Globus pallidus (tissue), 1 donor: ENCODE measurements at regions not wholly inside any gene's neighbourhood (a gene's known extent, or its start where the extent isn't known, plus 50 kb on each side); places are given as distances from the start of the nearest gene placed in this dataset.

Source experiments
- DNase-seq: peaks from one replicate; pipeline ENCODE4 v3.0.0-alpha.2; 2015; ENCODE audit warnings: low spot score

GRCh38 chr3:83514130-83514914, 1444.5 kb upstream of the CADM2 start:
- no peak for DNase-seq

DNA sequence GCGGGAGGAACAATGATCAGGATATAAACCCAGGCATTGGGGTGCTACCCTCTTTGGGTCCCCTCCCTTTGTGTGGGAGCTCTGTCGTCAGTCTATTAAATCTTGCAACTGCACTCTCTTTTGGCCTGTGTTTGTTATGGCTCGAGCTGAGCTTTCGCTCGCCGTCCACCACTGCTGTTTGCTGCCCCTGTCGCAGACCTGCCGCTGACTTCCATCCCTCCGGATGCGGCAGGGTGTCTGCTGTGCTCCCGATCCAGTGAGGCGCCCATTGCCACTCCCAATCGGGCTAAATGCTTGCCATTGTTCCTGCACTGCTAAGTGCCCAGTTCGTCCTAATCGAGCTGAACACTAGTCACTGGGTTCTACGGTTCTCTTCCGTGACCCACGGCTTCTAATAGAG, 1443.7 kb upstream of the CADM2 start:
- no peak for DNase-seq

DNA sequence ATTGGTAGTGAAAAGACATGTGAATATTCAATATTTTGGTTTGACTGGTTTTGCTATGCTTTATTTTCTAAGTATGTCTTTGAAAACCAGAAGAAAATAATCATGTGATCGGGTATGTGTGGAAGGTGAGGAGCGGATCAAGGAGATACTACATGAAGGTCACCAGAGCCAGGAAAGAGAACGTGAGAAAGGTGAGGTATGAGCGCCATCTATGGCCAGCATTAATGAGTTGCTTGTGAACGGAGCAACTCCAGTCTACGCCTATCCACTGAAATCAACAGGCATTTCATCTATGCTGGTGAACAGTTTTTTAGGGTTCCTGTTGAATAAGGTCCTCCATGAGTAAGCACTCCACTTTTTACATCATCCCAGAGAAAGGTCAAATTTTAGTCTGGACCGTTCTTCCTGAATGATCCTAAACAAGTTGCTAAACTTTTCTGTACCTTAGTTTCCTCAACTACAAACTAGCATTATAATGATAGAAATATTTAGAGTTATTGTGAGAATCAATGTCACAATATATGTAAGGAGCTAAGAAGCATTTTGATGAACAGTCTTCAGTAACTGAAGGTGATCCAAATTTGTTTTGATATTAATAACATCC, 1435.2 kb upstream of the CADM2 start:
- DNase-seq = peak; percentile 29

GRCh38 chr3:83524901-83525300, 1433.9 kb upstream of the CADM2 start:
- DNase-seq = peak; percentile 8

- DNase-seq = no peak
Measured at GRCh38 chr3:83559082-83559481, 1399.7 kb upstream of the CADM2 start.

DNA sequence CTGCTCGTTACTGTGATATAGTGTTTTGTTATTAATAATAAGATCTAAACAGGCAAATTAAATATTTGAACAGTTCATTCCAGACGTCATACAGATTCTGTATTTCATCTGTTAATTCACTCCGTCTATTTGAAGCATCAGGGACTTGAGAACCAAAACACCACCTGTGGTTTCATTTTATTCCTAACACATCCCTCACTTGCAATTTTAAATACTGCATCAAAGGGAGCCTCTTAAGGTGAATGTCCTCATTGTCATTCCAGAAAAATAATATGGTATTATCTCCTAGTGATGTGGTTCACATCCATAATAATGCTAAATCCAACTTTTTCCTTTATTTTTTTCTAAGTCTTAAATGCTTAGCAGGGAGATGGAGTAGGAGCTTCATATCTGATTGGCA, 1390.9 kb upstream of the CADM2 start:
- DNase-seq = no peak

GRCh38 chr3:83581546-83581945, 1377.2 kb upstream of the CADM2 start:
- no peak for DNase-seq

GRCh38 chr3:83601704-83602103, 1357.1 kb upstream of the CADM2 start:
- no peak for DNase-seq

DNA sequence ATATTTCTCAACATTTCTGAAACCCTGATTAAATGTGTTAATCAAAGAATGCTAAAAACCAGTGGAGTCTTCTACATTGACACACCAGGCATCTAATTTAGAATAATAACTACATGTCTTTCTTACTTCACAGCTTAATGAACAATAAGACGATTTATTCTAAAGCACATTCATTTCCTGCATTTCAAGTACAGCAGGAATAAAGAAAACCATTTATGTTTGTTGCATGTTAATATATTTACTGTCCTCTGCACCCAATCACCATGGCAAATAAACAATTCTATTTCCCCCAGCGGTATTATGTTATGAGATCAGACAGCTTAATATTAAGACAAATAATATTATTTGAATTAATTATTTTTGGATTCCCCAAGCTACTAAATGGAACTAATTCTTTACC, 1336.3 kb upstream of the CADM2 start:
- no peak for DNase-seq

- no peak for DNase-seq
Measured at GRCh38 chr3:83625261-83625660, 1333.5 kb upstream of the CADM2 start.

DNA sequence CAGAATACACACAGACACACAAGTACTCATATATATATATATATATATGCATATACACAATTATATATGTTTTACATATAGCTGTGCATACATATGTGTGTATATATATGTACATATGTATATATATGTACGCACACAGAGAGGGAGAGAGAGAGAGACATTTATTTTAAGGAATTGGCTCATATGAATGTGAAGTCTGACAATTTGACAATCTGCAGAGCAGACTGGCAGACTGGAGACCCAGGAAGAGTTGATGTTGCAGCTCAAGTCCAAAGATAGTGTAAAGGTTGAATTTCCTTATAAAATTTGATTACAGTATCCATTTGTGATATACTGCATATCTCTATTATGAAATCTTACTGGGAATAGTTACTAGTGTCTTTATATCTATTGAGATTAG, 1330.3 kb upstream of the CADM2 start:
- no peak for DNase-seq

DNA sequence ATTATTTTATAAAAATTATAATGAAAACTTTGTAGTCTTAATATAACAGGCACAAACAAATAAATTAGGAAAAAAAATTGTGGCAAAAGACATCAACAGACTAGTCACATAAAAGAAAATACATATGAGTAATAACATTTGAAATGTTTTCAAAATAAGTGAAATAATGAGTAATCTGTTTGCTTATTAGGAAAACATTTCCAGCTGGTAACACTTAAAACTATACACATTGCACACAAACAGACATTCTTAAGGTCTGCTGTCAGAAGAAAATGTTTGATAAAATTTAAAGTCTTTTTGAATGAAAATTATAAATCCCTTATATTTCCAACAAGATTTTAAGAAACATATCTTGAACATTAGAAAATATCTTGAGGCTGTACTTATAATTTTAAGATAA, 1326.3 kb upstream of the CADM2 start:
- no peak for DNase-seq

GRCh38 chr3:83633758-83634157, 1325.0 kb upstream of the CADM2 start:
- DNase-seq = no peak

DNA sequence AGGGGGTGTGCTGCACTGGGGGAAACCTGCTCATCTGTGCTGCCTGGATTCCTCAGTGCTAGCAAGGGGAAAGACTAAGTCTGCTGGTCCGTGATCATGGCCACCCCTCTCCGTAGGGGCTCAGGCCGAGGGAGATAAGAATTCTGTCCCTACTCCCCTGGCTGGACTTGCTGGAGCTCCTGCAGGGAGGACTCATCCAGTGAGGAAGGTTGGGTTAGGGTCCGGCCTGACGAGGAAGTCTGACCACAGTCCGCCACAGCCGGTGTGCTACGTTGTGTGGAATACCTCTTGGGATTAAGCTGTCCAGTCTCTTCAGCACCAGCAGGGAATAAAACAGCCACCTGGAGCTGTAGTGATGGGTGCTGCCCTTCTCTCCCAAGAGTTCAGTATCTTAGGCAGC, 1309.1 kb upstream of the CADM2 start:
- DNase-seq = no peak

DNA sequence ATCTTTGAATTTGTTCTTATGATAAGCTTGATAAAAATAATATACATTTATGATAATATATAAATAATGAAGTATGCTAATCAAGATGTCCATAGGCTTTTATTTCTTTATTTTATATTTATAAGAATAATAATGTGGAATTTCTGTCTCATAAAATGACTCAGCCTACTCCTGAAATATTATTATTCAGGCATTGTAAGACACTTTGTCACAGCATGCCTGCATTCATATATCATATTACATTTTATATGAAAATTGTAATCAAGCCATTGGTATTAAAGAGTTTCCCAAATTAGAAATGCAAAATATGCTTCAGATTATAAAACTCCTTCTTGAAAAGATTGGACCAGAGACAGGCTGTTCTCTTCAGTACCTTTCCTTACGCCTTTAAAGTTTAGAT, 1303.7 kb upstream of the CADM2 start:
- DNase-seq = no peak

GRCh38 chr3:83662381-83662960, 1296.3 kb upstream of the CADM2 start:
- no peak for DNase-seq

GRCh38 chr3:83670416-83670815, 1288.4 kb upstream of the CADM2 start:
- no peak for DNase-seq

DNA sequence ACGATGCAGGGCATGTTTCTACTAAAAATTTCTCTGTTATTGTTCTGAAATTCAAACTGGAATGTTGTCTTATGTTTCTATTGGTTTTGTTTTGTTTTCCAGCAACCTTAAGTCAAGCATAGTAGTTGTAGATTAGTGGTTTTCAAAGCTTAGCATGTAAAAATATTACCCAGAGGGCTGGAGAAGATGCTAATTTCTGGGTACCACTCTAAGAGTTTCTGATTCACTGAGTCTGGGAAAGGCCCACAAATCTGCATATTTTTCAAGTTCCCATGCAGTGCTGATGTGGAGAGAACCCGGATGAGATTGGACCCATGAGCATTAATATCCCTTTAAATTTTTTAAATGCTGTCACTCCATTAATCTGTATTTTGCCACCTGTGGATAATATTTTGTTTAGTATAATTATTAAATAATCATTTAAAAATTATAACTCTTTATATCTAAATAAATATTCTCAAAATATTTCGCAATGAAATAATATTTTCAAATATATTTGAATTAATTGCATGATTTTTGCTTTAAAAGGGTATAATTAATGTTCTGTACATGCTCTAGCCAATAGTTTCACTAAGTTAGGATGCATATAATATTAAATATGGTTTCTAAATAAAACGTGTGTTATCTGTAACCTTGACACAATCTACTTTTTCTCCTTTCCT, 1274.7 kb upstream of the CADM2 start:
- DNase-seq = no peak

GRCh38 chr3:83706669-83707068, 1252.1 kb upstream of the CADM2 start:
- no peak for DNase-seq

DNA sequence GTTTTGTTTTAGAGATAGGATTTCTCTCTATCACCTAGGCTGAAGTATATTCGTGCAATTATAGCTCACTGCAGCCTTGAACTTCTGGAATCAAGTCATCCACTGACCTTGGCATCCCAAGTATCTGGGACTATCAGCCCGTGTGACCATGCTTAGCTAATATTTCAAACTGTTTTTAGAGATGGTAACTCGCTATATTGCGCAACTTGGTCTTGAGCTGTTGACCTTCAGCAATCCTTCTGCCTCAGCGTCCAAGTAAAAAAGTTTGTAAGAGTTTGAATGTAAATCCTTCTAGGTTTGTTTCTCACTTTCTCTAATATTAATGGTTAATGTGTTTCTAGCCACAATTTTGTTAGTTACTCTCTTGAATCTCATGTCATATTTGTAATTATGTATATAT, 1243.5 kb upstream of the CADM2 start:
- DNase-seq = no peak

GRCh38 chr3:83729576-83729975, 1229.2 kb upstream of the CADM2 start:
- no peak for DNase-seq

- DNase-seq = no peak
Measured at GRCh38 chr3:83734656-83735055, 1224.1 kb upstream of the CADM2 start.

DNA sequence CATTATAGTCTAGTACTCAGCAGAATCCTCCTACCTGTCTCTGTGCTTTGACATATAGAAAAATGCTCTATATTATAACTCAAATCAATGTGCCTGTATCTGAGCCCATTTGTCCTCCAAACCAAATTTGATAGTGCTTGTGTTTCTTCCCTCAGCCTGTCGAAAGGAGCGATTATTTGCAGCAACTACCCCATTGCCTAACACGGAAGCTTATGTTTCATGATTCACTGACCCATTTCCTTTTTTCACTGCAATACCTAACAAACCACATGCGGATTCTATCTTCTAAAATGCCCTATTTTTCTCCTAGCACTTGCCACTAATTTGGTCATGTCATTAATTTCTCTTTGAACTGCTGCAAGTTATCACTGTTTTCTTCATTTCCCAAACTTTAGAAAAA, 1220.6 kb upstream of the CADM2 start:
- no peak for DNase-seq
